Upper lobe of left lung (tissue), 4 donors: ENCODE measurements at regions not wholly inside any gene's neighbourhood (a gene's known extent, or its start where the extent isn't known, plus 50 kb on each side); places are given as distances from the start of the nearest gene placed in this dataset.

Experiments used
- EP300 ChIP-seq, 4 donors: sonication (generic); formaldehyde crosslinking; IDR thresholded peaks; one replicate each; pipeline ENCODE4 v1.5.1; 2017; ENCODE audit warnings: antibody characterized with exemption in 4 of 4, control low read depth in 2 of 4
- POLR2A ChIP-seq, 4 donors: fragments of 450-650 bp; IDR thresholded peaks; one replicate each; pipeline ENCODE4 v1.5.1; 2016 to 2017; ENCODE audit warnings: antibody characterized with exemption in 4 of 4, mild to moderate bottlenecking in 2 of 4
- POLR2AphosphoS5 ChIP-seq, 2 donors: sonication (generic); formaldehyde crosslinking; IDR thresholded peaks; one replicate each; pipeline ENCODE4 v1.5.1; 2017; ENCODE audit warnings: antibody characterized with exemption in 2 of 2
- TF ChIP-seq, protein P1 (sequence below), 6 experiments: fragments of 450-650 bp in 4 of 6; fragments of 200-600 bp in 2 of 6; sonication (generic) in 2 of 6; IDR thresholded peaks; one replicate each; pipeline ENCODE4 v1.5.1; 2016 to 2019; ENCODE audit warnings: antibody characterized with exemption in 6 of 6

- no peak for TF ChIP-seq POLR2A (IDR thresholded peaks at IDR 0.05)
- TF ChIP-seq, protein P1, sequence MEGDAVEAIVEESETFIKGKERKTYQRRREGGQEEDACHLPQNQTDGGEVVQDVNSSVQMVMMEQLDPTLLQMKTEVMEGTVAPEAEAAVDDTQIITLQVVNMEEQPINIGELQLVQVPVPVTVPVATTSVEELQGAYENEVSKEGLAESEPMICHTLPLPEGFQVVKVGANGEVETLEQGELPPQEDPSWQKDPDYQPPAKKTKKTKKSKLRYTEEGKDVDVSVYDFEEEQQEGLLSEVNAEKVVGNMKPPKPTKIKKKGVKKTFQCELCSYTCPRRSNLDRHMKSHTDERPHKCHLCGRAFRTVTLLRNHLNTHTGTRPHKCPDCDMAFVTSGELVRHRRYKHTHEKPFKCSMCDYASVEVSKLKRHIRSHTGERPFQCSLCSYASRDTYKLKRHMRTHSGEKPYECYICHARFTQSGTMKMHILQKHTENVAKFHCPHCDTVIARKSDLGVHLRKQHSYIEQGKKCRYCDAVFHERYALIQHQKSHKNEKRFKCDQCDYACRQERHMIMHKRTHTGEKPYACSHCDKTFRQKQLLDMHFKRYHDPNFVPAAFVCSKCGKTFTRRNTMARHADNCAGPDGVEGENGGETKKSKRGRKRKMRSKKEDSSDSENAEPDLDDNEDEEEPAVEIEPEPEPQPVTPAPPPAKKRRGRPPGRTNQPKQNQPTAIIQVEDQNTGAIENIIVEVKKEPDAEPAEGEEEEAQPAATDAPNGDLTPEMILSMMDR (IDR thresholded peaks at IDR 0.05): no peak
- TF ChIP-seq POLR2AphosphoS5 (IDR thresholded peaks at IDR 0.05): no peak
- TF ChIP-seq EP300 (IDR thresholded peaks at IDR 0.05): no peak
Observed at GRCh38 chr5:125882061-125882460, 541.1 kb upstream of the GRAMD2B start.
